ENCODE measurements at regions not wholly inside any gene's neighbourhood (a gene's known extent, or its start where the extent isn't known, plus 50 kb on each side); places are given as distances from the start of the nearest gene placed in this dataset.

- DNase-seq, result no peak
- no peak overlapping the region for H3K4me3 ChIP-seq
- intact Hi-C loops (cut with DNase I), result no loop called here
Observed at GRCh38 chr18:2337552-2338141, 233.7 kb downstream of the METTL4 start.

GRCh38 chr18:2338601-2339000, 232.7 kb downstream of the METTL4 start:
- 45 to 74% methylated on average over 3 of the region's 3 CpGs for WGBS, 2 donors
- Histone ChIP-seq H3K27me3 (no peaks in the 10 kb centered on the region), H3K27ac (no peak overlapping the region), H3K4me3 (no peak overlapping the region), H3K9me3 (no peaks in the 10 kb centered on the region), H3K36me3 (no peaks in the 10 kb centered on the region), H3K4me1 (no peaks in the 10 kb centered on the region)
- intact Hi-C loops (cut with DNase I), result no loop called here
- no peak for DNase-seq
- TF ChIP-seq CTCF (IDR thresholded peaks at IDR 0.05) (no peak), POLR2A (IDR thresholded peaks at IDR 0.05) (no peak)

More at GRCh38 chr18:2337552-2338141, 233.7 kb downstream of the METTL4 start:
- Histone ChIP-seq H3K4me1 (no peaks in the 10 kb centered on the region), H3K36me3 (no peaks in the 10 kb centered on the region), H3K9me3 (no peaks in the 10 kb centered on the region), H3K27ac (no peak overlapping the region), H3K27me3 (no peaks in the 10 kb centered on the region)
- WGBS, 2 donors, result 43 to 48% methylated on average over 7 of the region's 7 CpGs
- no peak for TF ChIP-seq POLR2A (IDR thresholded peaks at IDR 0.05)
- TF ChIP-seq CTCF (IDR thresholded peaks at IDR 0.05), result peak in 5 of 6 experiments; percentile 19 to 66 (median 42)

GRCh38 chr18:2340335-2340734, 231.0 kb downstream of the METTL4 start:
- 54 to 62% methylated on average over 4 of the region's 4 CpGs for WGBS, 2 donors

GRCh38 chr18:2348003-2348402, 223.3 kb downstream of the METTL4 start:
- Histone ChIP-seq H3K27me3 (no peaks in the 10 kb centered on the region), H3K9me3 (no peaks in the 10 kb centered on the region), H3K4me3 (no peak overlapping the region), H3K4me1 (no peaks in the 10 kb centered on the region), H3K27ac (no peak overlapping the region), H3K36me3 (no peaks in the 10 kb centered on the region)
- no peak for DNase-seq
- WGBS, 2 donors, result 73% methylated on average over 5 of the region's 5 CpGs
- intact Hi-C loops (cut with DNase I), result no loop called here
- no peak for TF ChIP-seq CTCF (IDR thresholded peaks at IDR 0.05)
- TF ChIP-seq POLR2A (IDR thresholded peaks at IDR 0.05), result no peak

More at GRCh38 chr18:2340335-2340734, 231.0 kb downstream of the METTL4 start:
- intact Hi-C loops (cut with DNase I), result no loop called here
- no peak for TF ChIP-seq POLR2A (IDR thresholded peaks at IDR 0.05)
- no peak for TF ChIP-seq CTCF (IDR thresholded peaks at IDR 0.05)
- Histone ChIP-seq H3K4me3 (no peak overlapping the region), H3K27ac (no peak overlapping the region), H3K27me3 (no peaks in the 10 kb centered on the region), H3K4me1 (no peaks in the 10 kb centered on the region), H3K9me3 (no peaks in the 10 kb centered on the region), H3K36me3 (no peaks in the 10 kb centered on the region)
- no peak for DNase-seq

- no peaks in the 10 kb centered on the region for H3K9me3 ChIP-seq
- intact Hi-C loops (cut with DNase I), result no loop called here
- no peaks in the 10 kb centered on the region for H3K27me3 ChIP-seq
- H3K4me1 ChIP-seq, result no peaks in the 10 kb centered on the region
- no peaks in the 10 kb centered on the region for H3K36me3 ChIP-seq
- WGBS, 2 donors, result 90% methylated on average over 30 to 31 of the region's 31 CpGs
- no peak overlapping the region for H3K4me3 ChIP-seq
- H3K27ac ChIP-seq, result no peak overlapping the region
- TF ChIP-seq CTCF (IDR thresholded peaks at IDR 0.05) (no peak), POLR2A (IDR thresholded peaks at IDR 0.05) (no peak)
- no peak for DNase-seq
Observed at GRCh38 chr18:2351126-2351850, 220.0 kb downstream of the METTL4 start.

All from esophagus squamous epithelium (tissue), 5 donors.